Activated CD4-positive, alpha-beta T cell treated with anti-CD3 and anti-CD28 coated beads, Interleukin-2, amount 10 ng/mL, durations not matched to agents 7 days and 5 days (primary cell): ENCODE measurements at regions not wholly inside any gene's neighbourhood (a gene's known extent, or its start where the extent isn't known, plus 50 kb on each side); places are given as distances from the start of the nearest gene placed in this dataset.
"Not testable (repeated sequence)": the region's sequence is repeated elsewhere in the genome, so short reads cannot be mapped to it uniquely, and the experiment has no call there.

Experiments
- CTCF ChIA-PET: fragments of 350-600 bp; sonication (Branson Sonifier 250); formaldehyde crosslinking; loops from one replicate; lab custom pipeline; 2021; ENCODE audit warnings: antibody characterized with exemption; lab: Charles Lee
- POLR2A ChIA-PET: fragments of 350-600 bp; sonication (Branson Sonifier 250); formaldehyde crosslinking; loops from one replicate; lab custom pipeline; 2021; ENCODE audit warnings: antibody characterized with exemption; lab: Charles Lee
- DNase-seq: peaks from one replicate; pipeline ENCODE4 v3.0.0-alpha.2; 2020
- H3K27ac Mint-ChIP-seq: one replicate; pipeline ENCODE4 v1.8.0; 2021; ENCODE audit warnings: mild to moderate bottlenecking, moderate library complexity, mixed read lengths
- H3K27me3 Mint-ChIP-seq: one replicate; pipeline ENCODE4 v1.8.0; 2021; ENCODE audit warnings: mixed read lengths
- H3K36me3 Mint-ChIP-seq: one replicate; pipeline ENCODE4 v1.8.0; 2021; ENCODE audit warnings: low read depth, mixed read lengths
- H3K4me1 Mint-ChIP-seq: one replicate; pipeline ENCODE4 v1.8.0; 2021; ENCODE audit warnings: mixed read lengths
- H3K4me3 Mint-ChIP-seq: one replicate; pipeline ENCODE4 v1.8.0; 2021; ENCODE audit warnings: mild to moderate bottlenecking, moderate library complexity, mixed read lengths
- H3K9me3 Mint-ChIP-seq: one replicate; pipeline ENCODE4 v1.8.0; 2021; ENCODE audit warnings: mixed read lengths

DNA sequence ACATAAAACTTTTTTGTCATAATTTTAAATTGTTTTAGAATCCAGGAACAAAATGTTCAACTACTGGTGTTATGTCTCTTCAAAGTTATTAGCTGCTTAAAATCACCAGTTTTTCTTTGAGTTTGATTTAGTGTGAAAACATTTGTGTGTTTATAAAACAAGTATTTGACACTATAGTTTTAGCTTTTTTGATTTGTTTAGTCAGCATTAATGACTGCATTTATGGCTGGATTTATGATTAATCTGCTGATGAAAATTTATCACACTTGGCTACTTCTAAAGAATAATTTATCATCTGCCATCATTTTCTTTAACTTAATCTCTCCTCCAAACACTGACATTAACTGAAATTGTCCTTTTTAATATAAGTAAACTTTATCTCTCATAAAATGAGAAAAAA lies 1465.9 kb upstream of the SLC10A2 start:
- POLR2A ChIA-PET = no interaction called here
- Mint-ChIP-seq H3K36me3 (no peaks in the 10 kb centered on the region), H3K9me3 (no peaks in the 10 kb centered on the region), H3K27me3 (no peaks in the 10 kb centered on the region), H3K27ac (no peak overlapping the region), H3K4me3 (no peak overlapping the region), H3K4me1 (no peaks in the 10 kb centered on the region)
- DNase-seq = no peak
- CTCF ChIA-PET = no interaction called here

DNA sequence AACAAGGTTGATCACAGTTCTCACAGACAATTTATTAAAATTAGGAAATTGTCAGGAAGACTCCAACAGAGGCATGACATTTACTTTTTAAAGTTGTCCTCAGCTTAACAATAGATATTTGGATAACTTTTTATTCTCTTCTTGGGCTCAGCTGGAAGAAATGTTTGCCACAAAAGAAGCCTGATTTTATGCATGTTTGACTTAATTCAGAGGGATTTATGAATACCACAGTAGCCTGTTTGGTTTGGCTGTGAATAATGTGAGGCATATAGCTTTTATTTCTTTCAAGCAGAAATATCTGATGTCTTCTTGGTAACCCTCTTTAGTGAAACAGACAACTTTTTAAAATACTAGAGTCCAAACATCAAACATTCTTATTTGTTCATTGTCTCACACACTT lies 1464.5 kb upstream of the SLC10A2 start:
- H3K4me1 Mint-ChIP-seq = no peaks in the 10 kb centered on the region
- no peaks in the 10 kb centered on the region for H3K27me3 Mint-ChIP-seq
- H3K27ac Mint-ChIP-seq = no peak overlapping the region
- H3K4me3 Mint-ChIP-seq = no peak overlapping the region
- POLR2A ChIA-PET = no interaction called here
- H3K9me3 Mint-ChIP-seq = no peaks in the 10 kb centered on the region
- DNase-seq = no peak
- no peaks in the 10 kb centered on the region for H3K36me3 Mint-ChIP-seq
- CTCF ChIA-PET = no interaction called here

DNA sequence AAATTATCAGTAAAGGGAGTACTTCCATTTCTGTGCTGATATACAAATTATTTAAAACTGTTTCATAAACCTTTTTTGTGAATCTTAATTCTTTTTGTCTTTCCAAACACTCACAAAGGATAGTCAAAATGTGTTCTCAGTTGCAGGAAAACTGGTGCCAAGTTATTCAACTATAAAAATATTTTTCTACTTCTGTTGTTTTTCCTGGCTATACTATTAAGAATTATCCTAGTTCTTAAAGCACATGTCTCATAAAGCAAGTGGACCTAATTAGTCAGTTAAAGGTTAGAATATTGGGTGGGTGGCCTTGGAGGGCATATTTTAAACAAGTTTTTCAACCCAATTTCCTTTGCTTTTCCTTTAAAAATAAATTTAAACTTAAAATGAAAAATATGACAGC lies 1460.3 kb upstream of the SLC10A2 start:
- CTCF ChIA-PET = no interaction called here
- Mint-ChIP-seq H3K4me1 (no peaks in the 10 kb centered on the region), H3K9me3 (peaks cover 2% of the 10 kb centered on the region), H3K27me3 (no peaks in the 10 kb centered on the region), H3K4me3 (no peak overlapping the region), H3K27ac (no peak overlapping the region), H3K36me3 (no peaks in the 10 kb centered on the region)
- no peak for DNase-seq
- POLR2A ChIA-PET = no interaction called here

DNA sequence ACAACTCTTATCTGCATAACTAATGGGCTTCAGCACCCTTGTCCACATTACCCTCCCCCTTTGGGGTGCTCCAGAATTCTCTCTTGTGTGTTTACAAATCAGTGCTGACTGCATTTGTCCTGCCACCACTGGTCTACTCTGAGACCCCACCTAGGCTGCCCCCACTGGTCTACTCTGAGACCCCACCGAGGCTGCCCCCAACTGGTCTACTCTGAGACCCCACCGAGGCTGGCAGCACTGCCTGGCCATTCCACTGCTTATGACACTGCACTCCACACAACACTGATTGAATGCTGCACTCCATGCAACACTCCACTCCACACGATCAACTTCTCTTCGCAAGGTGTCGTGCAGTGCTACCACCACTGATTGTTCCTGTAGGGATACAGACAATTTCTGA lies 1459.2 kb upstream of the SLC10A2 start:
- no peaks in the 10 kb centered on the region for H3K36me3 Mint-ChIP-seq
- peaks cover 2% of the 10 kb centered on the region for H3K9me3 Mint-ChIP-seq
- CTCF ChIA-PET = no interaction called here
- POLR2A ChIA-PET = no interaction called here
- H3K4me1 Mint-ChIP-seq = no peaks in the 10 kb centered on the region
- no peaks in the 10 kb centered on the region for H3K27me3 Mint-ChIP-seq
- DNase-seq = no peak
- no peak overlapping the region for H3K27ac Mint-ChIP-seq
- no peak overlapping the region for H3K4me3 Mint-ChIP-seq

DNA sequence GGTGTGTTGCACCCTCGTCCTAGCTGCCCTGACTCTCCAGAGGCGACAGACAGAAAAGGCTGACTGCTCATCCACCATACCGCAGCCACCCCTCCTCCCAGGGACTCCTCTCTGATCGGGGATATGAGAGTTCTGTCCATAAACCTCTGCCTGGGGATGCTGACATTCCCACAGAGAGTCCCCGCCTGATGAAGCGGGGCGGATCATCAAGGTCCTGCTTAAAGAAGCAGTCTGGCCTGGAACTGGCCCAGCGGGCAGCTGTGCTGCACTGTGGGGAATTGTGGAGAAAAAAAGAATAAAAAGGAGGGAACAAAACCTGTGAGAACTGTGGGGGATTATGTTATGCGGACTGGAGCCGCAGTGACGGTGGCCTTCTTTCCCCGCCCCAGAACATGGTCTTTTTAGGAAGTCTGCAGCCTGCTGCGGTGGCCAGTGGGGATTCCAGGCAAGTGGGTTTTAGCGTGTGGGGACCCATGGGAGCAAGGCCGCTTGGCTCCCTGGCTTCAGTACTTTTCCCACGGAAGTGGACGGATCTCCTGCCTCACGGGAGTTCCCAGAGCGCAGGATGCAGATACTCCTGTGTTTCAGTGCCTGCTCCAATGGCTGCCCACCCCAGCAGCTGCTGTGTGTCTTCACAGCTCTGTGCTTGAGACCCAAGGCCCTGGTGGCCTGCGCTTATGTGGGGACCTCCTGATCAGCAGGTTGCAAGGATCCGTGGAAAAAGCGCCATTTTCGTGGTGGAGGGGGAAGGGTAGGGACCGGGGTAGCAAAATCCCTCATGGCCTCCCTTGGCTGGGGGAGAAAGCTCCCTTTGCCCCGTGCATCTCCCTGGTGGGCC lies 1456.2 kb upstream of the SLC10A2 start:
- Mint-ChIP-seq H3K27me3 (no peaks in the 10 kb centered on the region), H3K9me3 (peaks cover 4% of the 10 kb centered on the region), H3K4me1 (no peaks in the 10 kb centered on the region), H3K36me3 (no peaks in the 10 kb centered on the region), H3K4me3 (no peak overlapping the region), H3K27ac (no peak overlapping the region)
- ChIA-PET POLR2A (no interaction called here), CTCF (no interaction called here)
- DNase-seq = no peak

DNA sequence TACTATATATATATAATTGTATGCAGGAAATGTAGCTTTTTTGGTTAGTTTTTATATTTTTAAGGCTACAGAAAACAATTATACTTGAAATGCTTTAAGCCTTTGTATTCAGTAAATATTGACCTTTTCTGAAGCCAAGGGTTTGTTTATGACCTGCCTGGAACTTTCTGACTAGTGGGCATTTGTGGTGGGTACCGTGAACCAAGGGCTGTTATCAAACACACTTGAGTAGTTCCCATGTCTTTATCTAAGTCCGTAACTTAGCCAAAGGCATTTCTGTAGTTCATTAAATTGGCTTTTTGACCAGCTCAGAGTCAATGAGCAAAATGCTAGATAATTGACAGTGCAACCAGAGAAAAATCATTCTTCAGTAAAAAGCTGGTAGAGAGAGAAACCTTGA lies 1444.2 kb upstream of the SLC10A2 start:
- H3K4me3 Mint-ChIP-seq = no peak overlapping the region
- H3K27ac Mint-ChIP-seq = no peak overlapping the region
- POLR2A ChIA-PET = no interaction called here
- DNase-seq = no peak
- no peaks in the 10 kb centered on the region for H3K27me3 Mint-ChIP-seq
- no peaks in the 10 kb centered on the region for H3K36me3 Mint-ChIP-seq
- CTCF ChIA-PET = no interaction called here
- H3K4me1 Mint-ChIP-seq = no peaks in the 10 kb centered on the region
- H3K9me3 Mint-ChIP-seq = no peaks in the 10 kb centered on the region

DNA sequence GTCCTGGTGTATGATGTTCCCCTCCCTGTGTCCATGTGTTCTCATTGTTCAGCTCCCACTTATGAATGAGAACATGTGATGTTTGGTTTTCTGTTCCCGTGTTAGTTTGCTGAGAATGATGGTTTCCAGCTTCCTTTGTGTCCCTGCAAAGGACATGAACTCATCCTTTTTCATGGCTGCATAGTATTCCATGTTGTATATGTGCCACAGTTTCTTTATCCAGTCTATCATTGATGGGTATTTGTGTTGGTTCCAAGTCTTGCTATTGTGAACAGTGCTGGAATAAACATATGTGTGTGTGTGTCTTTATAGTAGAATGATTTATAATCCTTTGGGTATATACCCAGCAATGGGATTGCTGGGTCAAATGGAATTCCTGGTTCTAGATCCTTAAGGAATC lies 1427.3 kb upstream of the SLC10A2 start:
- H3K4me3 Mint-ChIP-seq, CTCF ChIA-PET, H3K36me3 Mint-ChIP-seq, H3K9me3 Mint-ChIP-seq, H3K4me1 Mint-ChIP-seq, H3K27me3 Mint-ChIP-seq, H3K27ac Mint-ChIP-seq, DNase-seq, POLR2A ChIA-PET: not testable (repeated sequence)

DNA sequence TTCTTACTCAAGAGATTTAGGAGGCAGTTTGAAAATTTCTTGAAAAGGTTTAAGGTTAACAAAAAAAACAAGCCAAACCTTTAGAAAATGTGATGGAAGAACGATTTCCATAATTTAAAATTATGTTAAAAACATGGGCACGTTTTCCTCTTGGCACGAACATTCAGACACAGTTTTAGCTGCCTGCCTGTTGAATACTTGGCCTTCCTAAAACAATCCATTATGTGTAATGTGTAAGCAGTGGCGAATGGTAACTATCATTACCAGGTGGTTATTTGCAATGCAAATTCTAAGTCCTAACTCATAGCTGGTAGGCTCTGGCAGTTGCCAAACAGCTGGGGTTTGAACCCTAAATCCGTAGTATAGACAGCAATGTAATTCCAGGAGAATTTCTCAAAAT lies 1425.7 kb upstream of the SLC10A2 start:
- H3K27ac Mint-ChIP-seq = no peak overlapping the region
- no peaks in the 10 kb centered on the region for H3K36me3 Mint-ChIP-seq
- no peak for DNase-seq
- H3K27me3 Mint-ChIP-seq = no peaks in the 10 kb centered on the region
- no peak overlapping the region for H3K4me3 Mint-ChIP-seq
- POLR2A ChIA-PET = no interaction called here
- no peaks in the 10 kb centered on the region for H3K4me1 Mint-ChIP-seq
- CTCF ChIA-PET = no interaction called here
- H3K9me3 Mint-ChIP-seq = no peaks in the 10 kb centered on the region

DNA sequence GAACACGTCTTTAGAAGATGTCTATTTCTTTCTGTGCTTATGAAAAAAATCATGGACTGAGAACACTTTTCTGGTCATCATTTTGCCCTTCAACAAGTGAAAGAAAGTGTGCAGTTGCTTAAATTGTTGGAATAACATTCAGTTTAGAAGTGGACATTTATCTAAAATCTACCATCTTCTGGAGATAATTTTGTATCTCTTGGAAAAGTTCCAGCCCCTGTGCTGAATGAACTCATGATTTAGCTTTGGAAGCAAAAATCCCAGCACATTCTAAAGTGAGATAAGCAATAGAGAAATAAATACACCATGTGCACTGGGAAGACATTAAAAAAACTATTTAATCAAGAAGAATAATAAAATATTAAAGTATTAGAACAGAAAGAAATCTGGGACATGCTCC lies 1420.8 kb upstream of the SLC10A2 start:
- POLR2A ChIA-PET = no interaction called here
- CTCF ChIA-PET = no interaction called here
- no peaks in the 10 kb centered on the region for H3K27me3 Mint-ChIP-seq
- DNase-seq = no peak
- no peaks in the 10 kb centered on the region for H3K36me3 Mint-ChIP-seq
- no peak overlapping the region for H3K27ac Mint-ChIP-seq
- H3K4me3 Mint-ChIP-seq = no peak overlapping the region
- no peaks in the 10 kb centered on the region for H3K9me3 Mint-ChIP-seq
- no peaks in the 10 kb centered on the region for H3K4me1 Mint-ChIP-seq

DNA sequence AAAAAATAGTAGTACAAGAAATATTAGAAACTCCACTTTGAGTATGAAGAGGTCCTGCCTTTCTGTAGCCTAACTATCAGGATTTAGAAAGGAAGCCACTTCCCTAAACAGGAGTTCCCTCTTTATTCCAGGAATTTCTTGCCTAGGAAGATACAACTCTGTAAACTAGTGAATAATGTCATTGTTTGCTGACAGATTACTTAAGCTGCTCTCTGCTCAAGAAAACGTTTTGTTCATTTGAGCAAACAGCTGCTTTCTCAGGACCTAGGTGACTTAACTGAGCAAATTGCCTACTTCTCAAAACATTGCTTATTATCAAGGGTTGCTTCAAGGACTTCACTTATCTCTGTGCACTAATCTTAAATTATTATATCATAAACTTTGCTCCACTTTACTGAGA lies 1419.4 kb upstream of the SLC10A2 start:
- H3K27ac Mint-ChIP-seq = no peak overlapping the region
- H3K36me3 Mint-ChIP-seq = no peaks in the 10 kb centered on the region
- no peaks in the 10 kb centered on the region for H3K9me3 Mint-ChIP-seq
- ChIA-PET CTCF (no interaction called here), POLR2A (no interaction called here)
- H3K4me3 Mint-ChIP-seq = no peak overlapping the region
- H3K4me1 Mint-ChIP-seq = no peaks in the 10 kb centered on the region
- DNase-seq = no peak
- H3K27me3 Mint-ChIP-seq = no peaks in the 10 kb centered on the region

DNA sequence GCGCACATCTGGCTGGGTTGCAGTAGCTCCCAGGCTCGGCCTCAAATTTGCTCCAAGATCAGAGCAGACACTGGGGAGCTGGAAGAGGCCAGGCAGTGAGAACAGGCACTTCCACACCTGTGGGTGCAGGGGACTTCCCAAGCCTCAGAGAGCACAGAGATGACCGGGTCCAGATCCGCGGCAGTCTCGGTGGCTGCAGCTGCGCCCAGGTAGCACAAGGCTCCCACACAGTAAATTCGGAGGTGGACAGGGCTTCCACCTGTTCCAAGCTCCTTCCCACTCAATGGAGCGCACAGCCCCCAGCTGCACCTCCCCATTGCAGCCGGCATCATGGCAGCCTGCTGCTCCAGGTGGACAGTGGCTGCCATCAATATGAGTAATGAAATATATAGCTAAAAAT lies 1417.4 kb upstream of the SLC10A2 start:
- no peaks in the 10 kb centered on the region for H3K27me3 Mint-ChIP-seq
- peaks cover 7% of the 10 kb centered on the region for H3K9me3 Mint-ChIP-seq
- H3K4me3 Mint-ChIP-seq = no peak overlapping the region
- H3K4me1 Mint-ChIP-seq = no peaks in the 10 kb centered on the region
- CTCF ChIA-PET = no interaction called here
- H3K36me3 Mint-ChIP-seq = no peaks in the 10 kb centered on the region
- no peak overlapping the region for H3K27ac Mint-ChIP-seq
- POLR2A ChIA-PET = no interaction called here
- DNase-seq = no peak

DNA sequence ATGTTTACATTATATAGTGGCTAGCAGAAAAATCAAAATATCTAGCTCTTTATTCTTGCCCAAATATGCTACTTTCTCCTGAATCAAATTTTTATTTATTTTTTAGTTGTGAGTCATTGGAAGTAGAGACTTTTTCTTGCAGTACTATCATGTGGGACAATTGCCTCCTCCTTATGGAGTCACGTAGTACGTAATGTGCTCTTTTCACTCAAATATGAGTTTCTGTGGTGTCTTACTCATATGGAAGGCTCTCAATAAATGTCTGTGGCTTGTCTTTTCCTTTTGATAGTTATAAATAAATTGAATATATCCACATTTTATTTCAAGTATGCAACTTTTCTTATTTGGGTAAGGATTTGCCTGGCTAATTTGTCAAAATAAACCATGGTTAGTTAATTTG lies 1411.0 kb upstream of the SLC10A2 start:
- Mint-ChIP-seq H3K27ac (no peak overlapping the region), H3K27me3 (no peaks in the 10 kb centered on the region), H3K4me1 (no peaks in the 10 kb centered on the region), H3K4me3 (no peak overlapping the region), H3K9me3 (peaks cover 9% of the 10 kb centered on the region), H3K36me3 (no peaks in the 10 kb centered on the region)
- ChIA-PET POLR2A (no interaction called here), CTCF (no interaction called here)
- DNase-seq = no peak

DNA sequence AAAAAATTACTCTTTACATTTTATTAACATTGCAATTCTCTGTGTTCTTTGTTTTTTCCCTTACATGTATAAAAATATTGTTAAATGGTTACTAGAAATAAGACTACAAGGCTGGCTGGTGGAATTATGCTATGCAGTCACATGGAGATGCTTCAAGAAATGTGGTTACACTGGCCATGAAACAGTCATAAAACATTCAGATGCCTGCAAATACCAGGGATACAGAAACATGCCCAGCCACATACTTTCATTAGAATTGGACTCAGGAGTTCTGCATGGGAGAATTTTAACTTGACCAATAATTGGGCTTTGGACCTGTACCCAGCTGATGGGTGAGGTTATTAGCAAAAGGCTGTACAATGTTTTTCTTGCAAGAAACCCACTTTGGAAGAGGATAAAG lies 1407.7 kb upstream of the SLC10A2 start:
- H3K36me3 Mint-ChIP-seq = no peaks in the 10 kb centered on the region
- H3K4me1 Mint-ChIP-seq = no peaks in the 10 kb centered on the region
- POLR2A ChIA-PET = no interaction called here
- no peak overlapping the region for H3K27ac Mint-ChIP-seq
- CTCF ChIA-PET = no interaction called here
- no peaks in the 10 kb centered on the region for H3K27me3 Mint-ChIP-seq
- peaks cover 3% of the 10 kb centered on the region for H3K9me3 Mint-ChIP-seq
- no peak overlapping the region for H3K4me3 Mint-ChIP-seq
- no peak for DNase-seq

DNA sequence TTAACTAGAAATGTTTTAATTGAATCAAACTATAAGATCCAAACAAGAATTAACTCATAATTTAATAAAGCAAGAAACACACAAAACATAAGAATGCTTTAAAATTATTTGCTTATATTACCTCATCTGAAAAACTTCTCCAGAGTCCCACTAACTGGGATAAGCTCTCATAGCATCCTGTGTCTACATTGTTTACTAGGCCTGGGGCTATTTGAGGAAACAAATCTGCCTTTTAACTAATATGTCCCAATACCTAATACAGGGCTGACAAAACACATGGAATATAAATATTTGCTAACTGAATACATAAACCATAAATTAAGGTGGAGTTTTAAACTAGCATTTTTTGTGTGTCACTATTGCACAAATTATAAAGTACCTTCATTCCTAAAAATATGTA lies 1399.8 kb upstream of the SLC10A2 start:
- no peak for DNase-seq
- no peaks in the 10 kb centered on the region for H3K36me3 Mint-ChIP-seq
- H3K4me3 Mint-ChIP-seq = no peak overlapping the region
- no peaks in the 10 kb centered on the region for H3K9me3 Mint-ChIP-seq
- no peaks in the 10 kb centered on the region for H3K4me1 Mint-ChIP-seq
- H3K27me3 Mint-ChIP-seq = no peaks in the 10 kb centered on the region
- ChIA-PET POLR2A (no interaction called here), CTCF (no interaction called here)
- no peak overlapping the region for H3K27ac Mint-ChIP-seq
